ENCODE measurements at regions not wholly inside any gene's neighbourhood (a gene's known extent, or its start where the extent isn't known, plus 50 kb on each side); places are given as distances from the start of the nearest gene placed in this dataset.

DNA sequence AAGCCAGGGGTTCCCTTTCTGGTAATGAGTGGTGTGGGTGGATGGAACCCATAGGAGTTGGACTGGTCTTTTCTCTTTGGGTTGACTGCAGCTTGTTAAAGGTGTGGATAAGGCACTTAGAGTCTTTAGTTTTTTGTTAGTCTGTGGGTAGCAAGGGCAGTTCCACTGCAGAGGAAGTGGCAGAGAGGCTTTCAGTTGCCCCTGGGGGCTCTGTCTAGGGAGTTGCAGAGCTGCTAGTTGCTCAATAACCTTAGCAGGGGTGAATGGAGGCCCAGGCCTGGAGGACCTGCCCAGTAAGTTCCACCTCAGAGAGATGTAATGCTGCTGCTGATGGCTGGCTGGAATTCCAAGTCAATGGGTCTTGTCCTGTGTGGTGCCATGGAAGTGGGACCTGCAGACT is 282.6 kb upstream of the NDST4 start:
- no peak for DNase-seq

DNA sequence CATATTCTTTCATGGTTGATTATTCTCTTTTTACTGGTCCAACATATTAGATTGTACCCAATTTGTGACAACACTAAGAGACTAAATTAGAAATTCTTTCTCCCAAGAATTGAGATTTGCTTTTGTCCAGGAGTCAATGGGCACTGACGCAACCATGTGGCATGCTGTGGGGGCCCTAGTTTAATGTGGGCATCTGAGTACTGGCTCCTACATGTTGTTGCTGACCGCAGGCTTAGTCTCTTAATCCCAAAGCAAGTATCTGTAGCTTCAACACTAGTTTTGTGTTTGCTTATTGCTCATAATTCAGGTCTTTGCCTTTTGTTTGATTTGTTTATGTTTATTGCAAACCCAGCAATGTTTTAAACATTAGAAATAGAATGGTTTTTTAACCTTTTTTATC is 263.4 kb upstream of the NDST4 start:
- no peak for DNase-seq

DNA sequence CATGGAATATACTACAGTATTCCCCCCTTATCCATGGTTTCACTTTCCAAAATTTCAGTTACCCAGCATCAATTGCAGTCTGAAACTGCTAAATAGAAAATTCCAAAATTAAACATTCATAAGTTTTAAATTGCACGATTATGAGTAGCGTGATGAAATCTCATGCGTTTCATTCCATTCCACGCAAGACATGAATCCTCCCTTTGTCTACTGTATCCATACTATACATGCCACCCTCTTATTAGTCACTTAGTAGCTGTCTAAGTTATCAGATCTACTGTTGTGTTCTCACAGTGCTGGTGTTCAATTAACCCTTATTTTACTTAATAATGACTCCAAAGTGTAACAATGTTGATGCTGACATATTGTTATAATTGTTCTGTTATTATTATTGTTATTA is 261.2 kb upstream of the NDST4 start:
- no peak for DNase-seq

DNA sequence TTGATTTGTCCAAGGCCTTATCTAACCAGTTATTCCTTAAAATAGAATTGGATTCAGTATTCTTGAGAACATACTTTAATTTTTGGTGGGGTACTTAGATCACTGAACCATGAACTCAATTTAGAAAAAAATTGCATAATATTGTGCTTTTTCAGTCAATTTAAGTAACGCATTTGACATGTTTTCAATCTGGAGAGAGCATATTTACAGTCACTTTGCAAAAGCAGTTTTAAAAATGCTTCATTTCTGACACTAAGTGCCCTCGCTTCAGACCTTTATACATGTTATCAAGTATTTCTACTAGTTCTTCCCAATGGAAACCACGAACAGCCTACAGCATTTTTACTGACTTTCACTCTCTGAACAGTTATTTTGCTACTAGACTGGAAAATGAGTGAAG is 257.1 kb upstream of the NDST4 start:
- no peak for DNase-seq

DNA sequence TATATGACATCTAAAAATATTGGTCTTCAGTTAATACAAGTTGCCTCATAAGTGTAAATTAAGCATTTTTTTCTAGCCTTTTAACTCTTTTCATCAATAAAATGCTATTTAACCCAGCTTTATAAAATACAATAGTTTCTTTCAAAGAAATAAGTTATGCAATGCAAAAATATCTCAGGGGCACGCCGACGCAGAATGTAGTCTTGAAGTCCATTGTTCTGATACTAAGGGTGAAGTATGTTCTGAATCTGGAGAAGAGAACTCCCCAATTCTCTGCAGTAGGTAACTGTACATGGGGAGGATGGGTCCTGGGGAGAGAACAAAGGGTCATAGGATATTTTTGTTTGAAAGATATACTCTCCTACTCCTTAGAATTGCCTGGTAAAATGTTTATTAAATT is 256.6 kb upstream of the NDST4 start:
- DNase-seq: no peak

DNA sequence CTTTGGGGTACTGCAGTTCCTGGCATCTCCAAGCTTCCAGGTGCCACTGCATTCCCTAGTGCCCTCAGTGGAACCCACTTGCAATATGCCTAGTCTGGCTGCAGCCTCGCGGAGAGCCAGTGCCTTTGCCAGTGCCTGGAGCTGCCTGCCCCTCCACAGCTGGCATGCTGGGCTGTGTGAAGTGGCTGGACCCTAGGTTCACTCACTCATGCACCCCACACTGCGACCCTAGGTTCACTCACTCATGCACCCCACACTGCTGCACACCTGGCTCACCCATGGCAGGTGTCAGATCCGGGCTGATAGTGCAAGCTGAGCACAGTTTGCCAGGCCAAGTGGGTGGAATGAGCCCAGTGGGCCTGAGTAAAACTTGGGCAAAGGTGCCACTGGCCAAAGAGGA is 253.0 kb upstream of the NDST4 start:
- no peak for DNase-seq

DNA sequence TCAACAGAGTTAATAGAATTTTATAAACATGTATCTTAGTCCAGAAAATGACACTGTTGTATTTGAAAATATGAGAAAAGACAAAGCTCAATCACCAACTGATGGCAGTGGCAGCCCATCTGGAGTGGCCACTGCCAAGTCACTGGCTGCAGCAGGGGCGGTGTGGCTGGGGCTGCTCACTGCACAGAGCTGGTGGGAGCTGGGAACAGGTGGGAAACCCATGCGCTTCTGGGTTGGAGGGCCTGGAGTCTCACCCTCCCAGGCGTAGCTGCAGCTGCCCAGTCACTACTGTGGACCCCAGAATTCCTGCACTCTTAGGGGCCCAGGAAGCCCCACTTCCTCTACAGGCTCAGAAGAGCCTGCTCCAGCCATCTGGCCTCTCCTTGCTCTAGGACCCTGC is 251.8 kb upstream of the NDST4 start:
- DNase-seq: no peak

DNA sequence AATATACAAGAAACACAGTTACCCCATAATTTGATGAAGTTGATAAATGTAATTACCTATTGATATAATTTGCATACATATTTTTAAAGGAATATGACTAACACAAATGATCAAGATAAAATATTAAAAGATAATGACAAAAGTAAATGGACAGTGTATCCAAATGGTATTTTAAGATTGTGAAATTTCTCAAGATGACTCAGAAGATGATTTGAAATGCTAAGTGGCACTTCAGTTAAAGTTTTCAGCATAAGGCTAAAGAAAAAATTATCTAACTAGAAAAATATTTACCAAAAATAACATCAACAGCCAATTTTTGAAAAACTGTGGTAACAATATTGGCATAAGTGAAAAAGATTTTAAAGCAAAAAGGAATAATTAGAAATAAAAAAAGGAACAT is 248.4 kb upstream of the NDST4 start:
- no peak for DNase-seq

DNA sequence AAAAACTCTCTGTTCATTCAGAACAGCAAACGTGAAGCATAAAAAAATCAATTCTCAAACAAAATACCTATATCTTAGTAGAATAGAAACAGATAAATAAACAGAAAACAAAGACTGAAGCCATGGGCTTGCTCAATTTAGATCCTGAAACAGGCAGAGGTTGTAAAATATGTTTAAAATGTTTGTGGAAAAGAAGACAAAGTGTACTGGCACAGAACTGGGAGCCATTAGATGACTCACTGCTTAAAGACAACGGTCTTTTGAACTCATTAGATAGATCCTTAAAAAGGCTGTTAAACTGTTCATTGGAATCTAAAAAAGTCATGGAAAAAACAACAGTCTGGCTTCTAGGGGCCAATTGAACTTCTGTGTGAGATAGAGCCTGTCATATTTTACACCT is 247.0 kb upstream of the NDST4 start:
- DNase-seq: no peak

DNA sequence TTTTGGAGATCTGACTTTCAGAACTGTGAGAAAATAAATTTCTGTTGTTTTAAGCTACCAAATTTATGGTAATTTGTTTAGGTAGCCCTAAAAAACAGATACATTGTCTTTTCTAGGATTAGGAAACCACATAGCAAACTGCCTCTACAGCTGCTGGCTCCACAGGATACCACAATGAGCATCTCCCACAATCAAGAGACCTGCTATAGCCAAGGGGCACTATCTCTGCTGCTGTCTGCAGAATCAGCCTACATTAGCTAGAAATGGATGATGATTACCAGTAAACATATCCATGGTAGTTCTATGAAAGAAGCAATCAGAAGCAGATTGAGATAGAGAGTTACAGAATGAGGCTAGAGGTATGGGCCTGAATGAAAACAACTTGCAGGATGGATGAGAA is 244.4 kb upstream of the NDST4 start:
- no peak for DNase-seq

DNA sequence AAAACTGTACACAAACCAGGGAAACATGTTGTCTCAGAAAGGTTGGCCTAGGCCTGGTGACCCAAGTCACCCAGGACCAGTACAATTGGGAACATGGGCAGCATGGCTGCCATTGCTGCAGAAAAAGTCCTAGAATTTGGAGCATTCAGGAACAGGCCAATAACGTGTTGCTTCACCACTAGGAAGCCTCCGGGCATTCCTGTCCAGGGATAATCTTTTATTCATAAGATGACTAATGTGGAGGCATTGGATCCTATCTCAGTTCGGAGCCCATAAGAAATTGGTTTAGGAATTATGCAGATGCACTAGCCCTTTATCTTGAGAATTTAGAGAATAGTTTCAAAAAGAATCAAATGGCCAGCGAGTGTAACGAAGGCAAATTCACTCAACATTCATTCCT is 242.8 kb upstream of the NDST4 start:
- no peak for DNase-seq

DNA sequence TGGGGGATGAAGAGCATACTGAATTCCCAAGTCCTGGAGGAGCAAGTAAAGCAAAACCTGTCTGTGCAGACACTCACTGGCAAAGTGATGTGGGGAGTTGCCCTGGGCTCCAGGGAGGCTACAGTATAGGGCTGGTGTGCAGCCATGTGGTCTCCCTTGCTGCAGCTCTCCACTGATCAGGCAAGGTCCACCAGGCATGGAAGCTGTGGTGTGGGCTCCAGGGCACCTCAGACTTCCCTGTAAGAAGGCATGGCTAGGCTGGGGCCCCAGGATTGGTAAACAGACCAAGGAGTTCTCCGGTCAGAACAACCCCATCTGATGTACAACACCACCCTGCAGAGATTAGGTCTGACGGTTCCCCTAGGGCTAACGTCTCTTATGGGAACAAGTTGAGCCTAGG is 241.9 kb upstream of the NDST4 start:
- DNase-seq: no peak

DNA sequence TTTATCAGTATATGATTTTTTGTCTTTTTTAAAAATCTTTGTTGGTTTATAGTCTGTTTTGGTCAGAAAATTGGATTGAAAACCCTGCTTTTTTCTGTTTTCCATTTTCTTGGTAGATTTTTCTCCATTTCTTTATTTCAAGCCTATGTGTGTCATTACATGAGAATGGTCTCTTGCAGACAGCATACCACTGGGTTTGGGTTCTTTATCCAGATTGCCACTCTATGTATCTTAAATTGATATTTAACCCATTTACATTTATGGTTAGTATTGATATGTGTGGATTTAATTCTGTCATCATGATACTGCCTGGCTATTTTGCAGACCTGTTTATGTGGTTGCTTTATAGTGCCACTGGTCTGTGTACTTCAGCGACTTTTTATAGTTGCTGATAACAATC is 239.9 kb upstream of the NDST4 start:
- DNase-seq: no peak

DNA sequence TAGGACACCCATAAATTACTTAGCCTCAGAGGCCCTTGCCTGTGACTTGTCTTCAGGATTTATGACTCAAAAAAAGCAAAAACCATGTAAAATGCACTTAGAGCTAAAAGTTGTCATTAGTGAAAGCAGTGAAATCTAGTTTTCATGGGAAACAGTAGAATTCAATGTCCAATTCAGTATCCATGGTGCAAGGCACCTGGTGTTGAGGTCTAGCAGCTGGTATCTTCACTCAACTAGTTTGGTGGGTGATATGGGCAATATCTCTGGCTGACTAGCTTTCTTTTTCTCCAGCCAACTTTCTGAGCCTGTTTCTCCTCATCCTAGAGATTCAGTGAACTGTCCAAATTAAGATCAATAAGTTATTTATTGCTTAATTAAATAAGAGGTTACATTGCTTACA is 229.8 kb upstream of the NDST4 start:
- no peak for DNase-seq

DNA sequence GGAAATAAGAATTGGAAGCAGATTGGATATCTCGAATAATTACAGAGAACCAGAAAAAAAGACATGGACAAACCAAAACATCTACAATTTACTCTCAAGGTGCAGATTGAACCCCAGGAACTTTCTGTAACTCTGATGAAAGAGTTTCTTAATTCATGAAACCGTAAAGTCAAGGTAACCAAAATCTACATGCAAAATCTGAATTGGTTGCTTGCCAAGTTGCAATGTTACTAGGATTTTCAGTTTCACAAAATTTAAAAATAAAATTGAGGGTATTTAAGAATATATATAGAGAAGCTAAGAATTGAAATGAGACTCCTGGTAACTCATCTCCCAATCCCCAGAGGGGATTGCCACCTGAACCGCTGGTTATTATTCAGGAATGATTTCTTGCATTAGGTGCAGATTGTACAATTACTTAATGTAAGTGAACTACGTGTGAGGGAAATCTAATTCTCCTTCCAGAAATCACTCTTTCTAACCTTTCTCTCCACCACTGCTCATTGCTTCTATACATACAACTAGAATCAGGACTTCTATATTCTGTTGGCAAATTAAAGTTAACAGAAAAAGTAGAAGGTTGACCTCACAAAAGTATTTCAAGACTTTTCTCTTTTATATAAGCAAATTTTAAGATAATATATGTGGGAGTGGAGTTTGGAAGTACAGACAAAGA is 221.5 kb upstream of the NDST4 start:
- DNase-seq: no peak

DNA sequence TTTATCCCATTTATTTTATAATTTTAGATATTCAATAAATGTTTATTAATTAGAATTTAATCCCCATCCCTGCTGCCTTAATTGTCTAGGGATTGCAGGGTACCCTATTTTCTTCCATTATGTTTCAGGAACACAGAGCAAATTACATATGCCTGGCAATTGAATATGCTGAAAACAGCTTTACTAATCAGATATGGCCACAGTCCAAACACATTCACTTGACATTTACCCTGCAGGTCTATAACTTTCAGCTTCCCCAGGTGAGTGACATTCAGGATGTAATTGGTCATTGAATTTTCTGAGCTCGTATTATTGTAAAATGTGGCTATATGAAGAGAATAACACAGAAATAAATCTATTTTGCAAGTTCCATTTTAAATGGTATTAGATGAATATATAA is 218.7 kb upstream of the NDST4 start:
- peak in 1 of 2 experiments; percentile 13 for DNase-seq

DNA sequence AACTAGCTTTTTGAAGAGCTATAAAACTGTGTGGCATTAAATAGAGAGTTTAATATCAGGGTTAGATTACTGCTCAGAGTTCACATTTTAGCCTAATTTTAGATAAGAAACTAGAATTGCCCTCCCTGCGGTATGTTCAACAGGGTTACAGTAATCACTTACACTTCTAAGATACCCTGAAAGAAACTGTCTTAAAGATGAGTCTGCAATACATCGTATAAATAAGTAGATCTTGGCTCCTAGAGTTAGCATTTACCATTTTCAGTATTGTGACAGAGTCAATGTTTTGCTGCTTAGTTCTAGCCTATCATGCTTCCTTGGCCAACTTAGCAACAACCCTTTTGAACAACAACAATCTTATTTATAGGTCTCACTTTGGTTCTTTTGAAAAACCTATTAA is 217.8 kb upstream of the NDST4 start:
- DNase-seq: no peak

DNA sequence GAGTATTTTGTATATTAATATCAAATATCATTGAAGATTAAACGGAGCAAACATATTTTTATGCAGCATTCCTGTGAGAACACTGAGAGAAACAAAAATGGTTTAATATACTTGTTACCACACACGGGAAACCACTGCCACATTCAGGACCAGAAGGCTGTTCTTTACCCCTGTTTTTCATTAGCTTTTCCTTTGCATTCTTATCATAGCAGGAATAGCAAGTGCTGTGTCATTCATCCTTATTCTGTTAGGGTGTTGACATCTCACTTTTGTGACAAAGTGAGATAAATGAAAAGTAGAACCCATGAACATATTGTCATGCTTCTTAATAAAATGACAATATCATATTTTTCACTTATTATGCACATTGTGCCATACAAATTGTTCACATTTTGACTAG is 212.4 kb upstream of the NDST4 start:
- DNase-seq: no peak

DNA sequence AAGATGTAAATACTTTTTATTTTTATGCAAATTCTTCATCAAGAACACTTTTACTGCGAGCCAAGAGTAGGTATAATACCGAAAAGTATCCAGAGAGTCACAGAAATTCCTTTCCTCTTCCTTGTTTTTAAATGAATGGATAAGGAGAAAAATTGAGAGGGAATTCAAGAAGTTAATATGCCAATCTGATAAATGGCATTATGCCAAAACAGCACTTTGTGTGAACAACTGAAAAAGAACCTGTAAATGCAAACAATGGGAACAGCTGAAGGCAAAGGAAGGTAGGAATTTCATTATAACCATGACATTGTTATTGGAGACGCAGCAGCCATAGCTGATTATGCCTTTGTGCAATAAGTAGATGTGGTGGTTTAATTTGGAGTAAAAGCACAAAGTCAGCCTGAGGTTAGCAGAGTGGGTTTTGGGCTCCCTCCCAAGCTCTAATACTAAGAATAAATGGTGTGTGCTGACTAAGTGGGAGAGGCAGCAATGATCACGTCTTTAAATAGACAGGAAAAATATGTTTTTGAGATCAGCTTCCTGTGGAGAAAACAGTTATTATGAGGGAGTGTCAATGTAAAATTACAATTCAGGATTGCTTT is 209.8 kb upstream of the NDST4 start:
- peak; percentile 43 to 54 for DNase-seq

DNA sequence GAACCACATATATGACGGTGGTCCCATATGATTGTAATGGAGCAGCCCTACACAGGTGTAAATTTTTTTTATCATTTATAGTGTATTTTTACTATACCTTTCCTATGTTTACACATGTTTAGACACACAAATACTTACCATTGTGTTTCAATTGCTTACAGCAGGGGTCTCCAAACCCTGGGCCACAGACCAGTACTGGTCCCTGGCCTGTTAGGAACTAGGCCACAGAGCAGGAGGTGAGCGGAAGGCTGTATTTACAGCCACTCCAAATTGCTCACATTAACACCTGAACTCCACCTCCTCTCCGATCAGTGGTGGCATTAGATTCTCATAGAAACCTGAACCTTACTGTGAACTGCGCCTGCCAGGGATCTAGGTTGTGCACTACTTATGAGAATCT is 201.8 kb upstream of the NDST4 start:
- DNase-seq: no peak

DNA sequence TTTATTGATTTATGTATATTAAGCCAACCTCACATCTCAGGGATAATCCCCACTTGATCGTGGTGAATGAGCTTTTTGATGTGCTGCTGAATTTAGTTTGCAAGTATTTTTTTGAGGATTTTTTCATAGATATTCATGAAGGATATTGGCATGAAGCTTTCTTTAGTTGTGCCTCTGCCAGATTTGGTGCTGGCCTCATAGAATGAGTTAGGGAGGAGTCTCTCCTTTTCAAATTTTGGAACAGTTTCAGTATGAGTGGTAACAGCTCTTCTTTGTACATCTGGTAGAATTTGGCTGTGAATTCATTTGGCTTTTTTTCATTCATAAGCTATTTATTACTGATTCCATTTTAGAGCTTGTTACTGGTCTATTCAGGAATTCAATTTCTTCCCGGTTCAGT is 197.2 kb upstream of the NDST4 start:
- DNase-seq: no peak

DNA sequence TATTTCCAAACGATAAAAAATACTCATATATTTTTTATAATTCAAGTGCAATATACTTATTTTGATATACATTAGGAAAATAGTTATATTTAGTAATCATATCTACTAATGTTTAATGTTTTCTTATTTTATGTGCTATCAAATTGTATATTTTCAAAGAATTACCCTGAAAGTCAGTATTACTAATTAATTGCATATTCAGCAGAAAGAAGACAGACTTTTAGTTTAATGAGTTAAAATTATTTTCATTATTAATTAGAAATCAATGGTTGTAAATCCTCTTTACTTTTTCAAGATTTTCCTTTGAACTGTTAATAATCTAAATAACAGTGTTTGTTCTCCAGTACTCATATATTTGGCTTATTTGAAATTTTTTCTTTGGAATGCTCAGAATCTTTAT is 181.3 kb upstream of the NDST4 start:
- no peak for DNase-seq

DNA sequence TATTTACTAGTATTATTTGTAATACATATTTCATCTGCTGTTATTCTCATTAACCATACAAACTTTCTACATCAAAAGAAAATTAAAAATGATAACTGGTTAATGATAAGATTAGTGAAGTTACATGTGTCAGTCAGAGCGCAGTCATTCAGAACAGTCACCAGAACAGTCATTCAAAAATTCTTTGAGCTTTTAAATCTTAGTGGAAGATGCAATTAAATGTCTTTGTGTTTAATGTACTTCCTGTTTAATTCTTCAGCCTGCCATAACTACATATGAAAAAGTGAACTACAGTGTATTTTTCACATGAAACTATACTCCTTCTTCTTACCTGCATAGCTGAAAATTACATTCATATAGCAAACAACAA is 179.7 kb upstream of the NDST4 start:
- no peak for DNase-seq

DNA sequence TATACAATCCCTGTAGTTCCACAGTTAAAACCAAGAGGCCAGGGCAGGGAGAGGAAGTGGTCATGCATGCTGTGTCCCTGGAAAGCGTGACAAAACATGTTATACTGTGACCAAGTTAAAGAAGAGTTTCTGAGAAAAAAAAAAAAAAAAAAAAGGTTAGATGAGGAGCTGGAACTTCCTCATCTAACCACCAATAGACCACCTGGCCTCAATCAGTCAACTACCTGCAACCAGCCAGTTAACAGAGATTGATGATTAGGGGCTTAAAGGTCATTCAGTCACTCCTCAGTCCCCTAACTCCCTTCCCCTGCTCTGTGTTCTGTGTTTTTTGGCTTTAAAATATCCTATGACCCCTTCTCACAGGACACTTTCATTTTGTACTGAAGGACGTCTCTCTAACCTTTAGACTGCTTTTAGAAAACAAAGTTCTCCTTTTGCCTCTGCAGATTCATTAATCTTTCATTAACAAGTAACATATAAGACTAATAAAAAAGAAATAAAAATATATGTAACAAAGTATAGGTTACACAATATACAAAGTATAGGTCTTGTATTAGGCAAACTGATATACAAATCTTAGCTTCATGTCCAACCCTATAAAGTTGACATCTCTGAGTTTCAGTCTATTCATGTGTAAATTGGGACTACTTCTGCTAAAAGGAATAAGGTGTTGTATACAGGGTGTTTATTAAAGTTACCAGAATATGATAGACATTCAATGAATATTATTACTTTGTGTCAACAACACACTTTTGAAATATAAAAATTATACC is 179.1 kb upstream of the NDST4 start:
- no peak for DNase-seq

DNA sequence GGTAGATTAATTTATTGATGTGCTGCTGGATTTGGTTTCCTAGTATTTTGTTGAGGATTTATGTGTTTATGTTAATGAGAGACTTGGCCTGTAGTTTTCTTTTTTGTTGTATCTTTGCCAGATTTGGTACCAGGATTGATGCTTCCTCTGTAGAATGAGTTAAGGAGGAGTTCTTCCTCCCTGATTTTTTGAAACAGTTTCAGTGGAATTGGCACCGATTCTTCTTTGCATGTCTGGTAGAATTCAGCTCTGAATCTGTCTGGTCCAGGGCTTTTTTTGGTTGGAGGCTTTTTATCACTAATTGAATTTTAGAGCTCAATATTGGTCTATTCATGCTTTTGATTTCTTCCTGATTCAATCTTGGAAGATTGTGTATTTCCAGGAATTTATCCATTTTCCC is 174.0 kb upstream of the NDST4 start:
- no peak for DNase-seq
